GM19328 (cell line): ENCODE measurements at regions not wholly inside any gene's neighbourhood (a gene's known extent, or its start where the extent isn't known, plus 50 kb on each side); places are given as distances from the start of the nearest gene placed in this dataset.

Experiments used
- ATAC-seq: cut with Tn5 transposase; IDR thresholded peaks from one replicate; pipeline ENCODE4 v1.9.1; 2021; ENCODE audit warnings: mild to moderate bottlenecking, moderate library complexity; ENCODE audit not compliant: unreplicated experiment

GRCh38 chr12:115338566-115339294 lies 654.8 kb upstream of the TBX3 start:
- ATAC-seq = no peak

GRCh38 chr12:115337693-115338543 lies 653.9 kb upstream of the TBX3 start:
- ATAC-seq = no peak

GRCh38 chr12:115336506-115336905 lies 652.5 kb upstream of the TBX3 start:
- ATAC-seq = no peak

- no peak for ATAC-seq
Measured at GRCh38 chr12:115335594-115335993, 651.6 kb upstream of the TBX3 start.

- ATAC-seq = no peak
Measured at GRCh38 chr12:115335048-115335447, 651.1 kb upstream of the TBX3 start.

GRCh38 chr12:115332945-115333344 lies 649.0 kb upstream of the TBX3 start:
- ATAC-seq = no peak

GRCh38 chr12:115325858-115326257 lies 641.9 kb upstream of the TBX3 start:
- ATAC-seq = no peak

GRCh38 chr12:115324949-115325593 lies 641.1 kb upstream of the TBX3 start:
- ATAC-seq = no peak

GRCh38 chr12:115323223-115323905 lies 639.4 kb upstream of the TBX3 start:
- no peak for ATAC-seq

GRCh38 chr12:115322275-115322674 lies 638.3 kb upstream of the TBX3 start:
- ATAC-seq = no peak

GRCh38 chr12:115320967-115321366 lies 637.0 kb upstream of the TBX3 start:
- ATAC-seq = no peak

GRCh38 chr12:115320451-115320850 lies 636.5 kb upstream of the TBX3 start:
- ATAC-seq = no peak

GRCh38 chr12:115319446-115320040 lies 635.6 kb upstream of the TBX3 start:
- no peak for ATAC-seq

- no peak for ATAC-seq
Measured at GRCh38 chr12:115313929-115314328, 630.0 kb upstream of the TBX3 start.

GRCh38 chr12:115312901-115313300 lies 628.9 kb upstream of the TBX3 start:
- ATAC-seq = no peak

- no peak for ATAC-seq
Measured at GRCh38 chr12:115311875-115312274, 627.9 kb upstream of the TBX3 start.

GRCh38 chr12:115308918-115309317 lies 624.9 kb upstream of the TBX3 start:
- ATAC-seq = no peak

GRCh38 chr12:115306380-115306779 lies 622.4 kb upstream of the TBX3 start:
- no peak for ATAC-seq

GRCh38 chr12:115305867-115306266 lies 621.9 kb upstream of the TBX3 start:
- no peak for ATAC-seq

- ATAC-seq = no peak
Measured at GRCh38 chr12:115305275-115305674, 621.3 kb upstream of the TBX3 start.
